Small intestine (tissue), 7 donors: ENCODE measurements at regions not wholly inside any gene's neighbourhood (a gene's known extent, or its start where the extent isn't known, plus 50 kb on each side); places are given as distances from the start of the nearest gene placed in this dataset.

Experiments used
- DNase-seq, 2 donors: peaks; one replicate each; pipeline versions ENCODE4 v3.0.0 to v3.0.0-alpha.2; 2013
- FAIRE-seq: peaks from 2 replicates; lab custom pipeline; 2012; peaks lifted over from hg19 to GRCh38; lab: Jason Lieb, UNC
- H3K27ac ChIP-seq, 3 donors: one replicate each; pipeline ENCODE4 v1.5.1; 2013; ENCODE audit warnings: low read length in 2 of 3, mild to moderate bottlenecking in 2 of 3, control low read depth in 1 of 3, inconsistent platforms in 1 of 3, low read depth in 1 of 3, moderate library complexity in 1 of 3
- H3K27me3 ChIP-seq, 3 donors: one replicate each; pipeline ENCODE4 v1.6.1; 2013; ENCODE audit warnings: low read length in 3 of 3, inconsistent platforms in 1 of 3; ENCODE audit not compliant: control insufficient read depth in 3 of 3, insufficient read depth in 3 of 3
- H3K36me3 ChIP-seq, 3 donors: one replicate each; pipeline ENCODE4 v1.6.1; 2013; ENCODE audit warnings: low read length in 3 of 3, inconsistent platforms in 1 of 3, low read depth in 1 of 3, mild to moderate bottlenecking in 1 of 3, moderate library complexity in 1 of 3; ENCODE audit not compliant: control insufficient read depth in 3 of 3, insufficient read depth in 2 of 3
- H3K4me1 ChIP-seq, 3 donors: one replicate each; pipeline ENCODE4 v1.6.1; 2013; ENCODE audit warnings: low read length in 2 of 3, inconsistent platforms in 1 of 3, low read depth in 1 of 3, mild to moderate bottlenecking in 1 of 3, moderate library complexity in 1 of 3; ENCODE audit not compliant: control insufficient read depth in 3 of 3, insufficient read depth in 2 of 3
- H3K4me3 ChIP-seq, 3 donors: one replicate each; pipeline ENCODE4 v1.5.1; 2013; ENCODE audit warnings: low read length in 3 of 3, control low read depth in 1 of 3, inconsistent platforms in 1 of 3, low read depth in 1 of 3, mild to moderate bottlenecking in 1 of 3, moderate library complexity in 1 of 3
- H3K9me3 ChIP-seq, 2 donors: one replicate each; pipeline ENCODE4 v1.6.1; 2013; ENCODE audit warnings: low read depth in 1 of 2, low read length in 1 of 2; ENCODE audit not compliant: control insufficient read depth in 2 of 2, insufficient read depth in 1 of 2
- WGBS, 3 donors: extraction: QIAGEN DNeasy Blood & Tissue Kit; methylation state at CpG; one replicate each; pipeline ENCODE4 v1.1.7; 2013; 5-methylcytosine and 5-hydroxymethylcytosine counted together
- donor health status: healthy with polysubstance abuse.
- donor health status: control.
- donor health status: control.
- donor health status: Bipolar disorder and iron deficiency.
- donor health status: healthy.

GRCh38 chr5:169442913-169443784 lies 140.4 kb upstream of the SPDL1 start:
- no peak for FAIRE-seq
- no peaks in the 10 kb centered on the region for H3K4me1 ChIP-seq
- WGBS, 3 donors = 32 to 43% (median 40%) methylated on average over 9 of the region's 9 CpGs
- no peaks in the 10 kb centered on the region for H3K36me3 ChIP-seq
- H3K9me3 ChIP-seq = no peaks in the 10 kb centered on the region
- no peak overlapping the region for H3K27ac ChIP-seq
- no peak for DNase-seq
- H3K4me3 ChIP-seq = no peak overlapping the region
- H3K27me3 ChIP-seq = no peaks in the 10 kb centered on the region

GRCh38 chr5:169442403-169442874 lies 141.1 kb upstream of the SPDL1 start:
- no peaks in the 10 kb centered on the region for H3K36me3 ChIP-seq
- H3K27ac ChIP-seq = no peak overlapping the region
- 48 to 51% (median 51%) methylated on average over 2 of the region's 2 CpGs for WGBS, 3 donors
- H3K4me1 ChIP-seq = no peaks in the 10 kb centered on the region
- H3K4me3 ChIP-seq = no peak overlapping the region
- DNase-seq = no peak
- no peaks in the 10 kb centered on the region for H3K27me3 ChIP-seq
- H3K9me3 ChIP-seq = no peaks in the 10 kb centered on the region
- FAIRE-seq = no peak

GRCh38 chr5:169440107-169440705 lies 139.3 kb upstream of the SLIT3 start:
- H3K4me3 ChIP-seq = no peak overlapping the region
- H3K27me3 ChIP-seq = no peaks in the 10 kb centered on the region
- no peaks in the 10 kb centered on the region for H3K4me1 ChIP-seq
- H3K9me3 ChIP-seq = no peaks in the 10 kb centered on the region
- H3K27ac ChIP-seq = no peak overlapping the region
- no peaks in the 10 kb centered on the region for H3K36me3 ChIP-seq
- 26 to 48% (median 44%) methylated on average over 3 of the region's 3 CpGs for WGBS, 3 donors
- FAIRE-seq (no peak), DNase-seq (no peak)

GRCh38 chr5:169439362-169439761 lies 138.4 kb upstream of the SLIT3 start:
- DNase-seq = no peak
- no peaks in the 10 kb centered on the region for H3K9me3 ChIP-seq
- no peaks in the 10 kb centered on the region for H3K27me3 ChIP-seq
- 39 to 64% (median 55%) methylated on average over 4 of the region's 4 CpGs for WGBS, 3 donors
- H3K4me1 ChIP-seq = no peaks in the 10 kb centered on the region
- no peak overlapping the region for H3K27ac ChIP-seq
- no peaks in the 10 kb centered on the region for H3K36me3 ChIP-seq
- no peak for FAIRE-seq
- H3K4me3 ChIP-seq = no peak overlapping the region

- no peak for FAIRE-seq
- WGBS, 3 donors = 53 to 66% (median 60%) methylated on average over 7 of the region's 7 CpGs
- no peaks in the 10 kb centered on the region for H3K9me3 ChIP-seq
- DNase-seq = peak in 1 of 2 donors; percentile 16
- no peak overlapping the region for H3K27ac ChIP-seq
- H3K4me3 ChIP-seq = no peak overlapping the region
- H3K27me3 ChIP-seq = no peaks in the 10 kb centered on the region
- no peaks in the 10 kb centered on the region for H3K4me1 ChIP-seq
- H3K36me3 ChIP-seq = no peaks in the 10 kb centered on the region
These were observed 134.7 kb upstream of the SLIT3 start for GRCh38 chr5:169435506-169436229.

GRCh38 chr5:169433221-169433651 lies 132.3 kb upstream of the SLIT3 start:
- WGBS, 3 donors = 66 to 72% (median 68%) methylated on average over 5 of the region's 5 CpGs
- no peaks in the 10 kb centered on the region for H3K36me3 ChIP-seq
- H3K4me1 ChIP-seq = no peaks in the 10 kb centered on the region
- H3K4me3 ChIP-seq = no peak overlapping the region
- H3K27ac ChIP-seq = no peak overlapping the region
- DNase-seq (no peak), FAIRE-seq (no peak)
- no peaks in the 10 kb centered on the region for H3K27me3 ChIP-seq
- H3K9me3 ChIP-seq = no peaks in the 10 kb centered on the region

- H3K27ac ChIP-seq = no peak overlapping the region
- 73 to 89% (median 87%) methylated on average over 3 of the region's 3 CpGs for WGBS, 3 donors
- H3K36me3 ChIP-seq = no peaks in the 10 kb centered on the region
- FAIRE-seq (no peak), DNase-seq (no peak)
- H3K4me1 ChIP-seq = no peaks in the 10 kb centered on the region
- no peak overlapping the region for H3K4me3 ChIP-seq
- H3K9me3 ChIP-seq = no peaks in the 10 kb centered on the region
- H3K27me3 ChIP-seq = no peaks in the 10 kb centered on the region
These were observed 130.4 kb upstream of the SLIT3 start for GRCh38 chr5:169431386-169431785.

- Histone ChIP-seq H3K4me3 (no peak overlapping the region), H3K9me3 (no peaks in the 10 kb centered on the region), H3K27ac (no peak overlapping the region), H3K27me3 (no peaks in the 10 kb centered on the region), H3K4me1 (no peaks in the 10 kb centered on the region), H3K36me3 (no peaks in the 10 kb centered on the region)
- FAIRE-seq = no peak
- DNase-seq = no peak
- WGBS, 3 donors = 84 to 91% (median 90%) methylated on average over 1 of the region's 1 CpG
These were observed 129.7 kb upstream of the SLIT3 start for GRCh38 chr5:169430671-169431070.
